ENCODE measurements at regions not wholly inside any gene's neighbourhood (a gene's known extent, or its start where the extent isn't known, plus 50 kb on each side); places are given as distances from the start of the nearest gene placed in this dataset.
A peak's percentile ranks its signal among the peaks of the same experiment; 100 is the strongest.

- Mint-ChIP-seq H3K27me3 (ENCODE audit: low read depth) (no peaks in the 10 kb centered on the region), H3K4me1 (peaks cover 23% of the 10 kb centered on the region), H3K36me3 (ENCODE audit: low read depth) (peaks cover 2% of the 10 kb centered on the region), H3K4me3 (no peak overlapping the region), H3K9me3 (peaks cover 4% of the 10 kb centered on the region), H3K27ac (ENCODE audit: unreplicated experiment) (no peak overlapping the region)
- peak; percentile 88 for TF ChIP-seq CTCF (conservative IDR thresholded peaks at IDR 0.05)
- DNase-seq (ENCODE audit: low read depth, low spot score), result no peak
Measured at GRCh38 chr15:25508369-25509002, 69.7 kb upstream of the UBE3A start.

- no peaks in the 10 kb centered on the region for H3K36me3 Mint-ChIP-seq (ENCODE audit: low read depth)
- DNase-seq (ENCODE audit: low read depth, low spot score), result no peak
- H3K9me3 Mint-ChIP-seq, result peaks cover 3% of the 10 kb centered on the region
- H3K27ac Mint-ChIP-seq (ENCODE audit: unreplicated experiment), result peak overlapping the region; percentile 50
- no peaks in the 10 kb centered on the region for H3K27me3 Mint-ChIP-seq (ENCODE audit: low read depth)
- H3K4me1 Mint-ChIP-seq, result peaks cover 18% of the 10 kb centered on the region
- no peak overlapping the region for H3K4me3 Mint-ChIP-seq
- TF ChIP-seq CTCF (conservative IDR thresholded peaks at IDR 0.05), result no peak
Measured at GRCh38 chr15:25504307-25504706, 65.5 kb upstream of the UBE3A start.

GRCh38 chr15:25501828-25502446 is 63.1 kb upstream of the UBE3A start:
- Mint-ChIP-seq H3K4me1 (peaks cover 13% of the 10 kb centered on the region), H3K4me3 (no peak overlapping the region), H3K27ac (ENCODE audit: unreplicated experiment) (no peak overlapping the region), H3K27me3 (ENCODE audit: low read depth) (no peaks in the 10 kb centered on the region), H3K9me3 (peaks cover 7% of the 10 kb centered on the region), H3K36me3 (ENCODE audit: low read depth) (no peaks in the 10 kb centered on the region)
- no peak for DNase-seq (ENCODE audit: low read depth, low spot score)
- peak; percentile 73 for TF ChIP-seq CTCF (conservative IDR thresholded peaks at IDR 0.05)

- peaks cover 7% of the 10 kb centered on the region for H3K9me3 Mint-ChIP-seq
- no peak overlapping the region for H3K27ac Mint-ChIP-seq (ENCODE audit: unreplicated experiment)
- H3K36me3 Mint-ChIP-seq (ENCODE audit: low read depth), result no peaks in the 10 kb centered on the region
- no peaks in the 10 kb centered on the region for H3K27me3 Mint-ChIP-seq (ENCODE audit: low read depth)
- no peak for DNase-seq (ENCODE audit: low read depth, low spot score)
- no peak for TF ChIP-seq CTCF (conservative IDR thresholded peaks at IDR 0.05)
- peaks cover 2% of the 10 kb centered on the region for H3K4me1 Mint-ChIP-seq
- H3K4me3 Mint-ChIP-seq, result no peak overlapping the region
Measured at GRCh38 chr15:25498835-25499234, 60.0 kb upstream of the UBE3A start.

- DNase-seq (ENCODE audit: low read depth, low spot score), result no peak
- H3K9me3 Mint-ChIP-seq, result peaks cover 10% of the 10 kb centered on the region
- H3K4me3 Mint-ChIP-seq, result no peak overlapping the region
- no peaks in the 10 kb centered on the region for H3K4me1 Mint-ChIP-seq
- no peak overlapping the region for H3K27ac Mint-ChIP-seq (ENCODE audit: unreplicated experiment)
- peaks cover 3% of the 10 kb centered on the region for H3K36me3 Mint-ChIP-seq (ENCODE audit: low read depth)
- TF ChIP-seq CTCF (conservative IDR thresholded peaks at IDR 0.05), result no peak
- no peaks in the 10 kb centered on the region for H3K27me3 Mint-ChIP-seq (ENCODE audit: low read depth)
Measured at GRCh38 chr15:25497934-25498333, 59.1 kb upstream of the UBE3A start.
